ENCODE measurements at regions not wholly inside any gene's neighbourhood (a gene's known extent, or its start where the extent isn't known, plus 50 kb on each side); places are given as distances from the start of the nearest gene placed in this dataset.
A peak's percentile ranks its signal among the peaks of the same experiment; 100 is the strongest.

- no peak for DNase-seq (ENCODE audit: low spot score)
These were observed 467.9 kb downstream of the MRPL39 start for GRCh38 chr21:25139414-25139813.

GRCh38 chr21:25133939-25134338 lies 473.3 kb downstream of the MRPL39 start:
- DNase-seq (ENCODE audit: low spot score), result no peak

DNA sequence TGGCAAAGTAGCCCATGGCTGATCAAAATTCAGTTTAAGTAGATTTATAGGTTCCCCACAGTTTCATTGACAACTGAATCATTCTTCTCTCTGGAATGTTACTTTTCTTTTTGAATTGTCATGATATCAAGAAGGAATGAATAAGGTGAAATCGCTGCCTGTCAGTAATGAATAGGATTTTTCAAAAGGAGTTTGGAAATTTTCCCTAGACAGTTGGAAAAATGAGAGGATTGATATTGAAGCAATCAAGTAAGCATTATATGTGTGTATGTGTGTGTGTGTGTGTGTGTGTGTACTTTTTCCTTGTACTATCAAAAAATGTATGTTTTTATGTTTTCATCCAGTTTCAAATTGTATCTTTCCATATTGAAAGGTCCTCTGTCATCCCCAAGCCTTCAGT lies 479.5 kb downstream of the MRPL39 start:
- no peak for DNase-seq (ENCODE audit: low spot score)

GRCh38 chr21:25127007-25127406 lies 480.3 kb downstream of the MRPL39 start:
- DNase-seq (ENCODE audit: low spot score), result no peak

DNA sequence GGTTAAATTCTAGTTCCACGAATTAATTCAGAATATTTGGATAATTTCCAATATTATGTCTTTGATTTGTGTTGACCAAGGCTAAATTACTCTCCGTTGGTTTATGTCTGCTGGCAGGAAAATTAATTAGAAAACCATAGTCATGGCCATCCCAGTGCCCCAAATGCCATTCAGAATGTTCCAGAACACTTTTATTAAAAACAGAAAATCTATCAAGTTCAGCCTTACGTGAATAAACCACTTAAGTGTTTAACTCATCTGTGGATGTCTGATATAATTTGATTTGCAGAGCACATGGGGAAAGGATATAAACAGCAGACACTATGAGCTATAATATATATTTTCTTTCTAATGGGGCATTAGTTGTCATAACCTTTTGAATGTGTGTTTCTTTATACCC lies 480.7 kb downstream of the MRPL39 start:
- no peak for DNase-seq (ENCODE audit: low spot score)

GRCh38 chr21:25118648-25119047 lies 488.6 kb downstream of the MRPL39 start:
- no peak for DNase-seq (ENCODE audit: low spot score)

- DNase-seq (ENCODE audit: low spot score), result no peak
These were observed 492.3 kb downstream of the MRPL39 start for GRCh38 chr21:25115021-25115420.

GRCh38 chr21:25107708-25108107 lies 499.6 kb downstream of the MRPL39 start:
- no peak for DNase-seq (ENCODE audit: low spot score)

DNA sequence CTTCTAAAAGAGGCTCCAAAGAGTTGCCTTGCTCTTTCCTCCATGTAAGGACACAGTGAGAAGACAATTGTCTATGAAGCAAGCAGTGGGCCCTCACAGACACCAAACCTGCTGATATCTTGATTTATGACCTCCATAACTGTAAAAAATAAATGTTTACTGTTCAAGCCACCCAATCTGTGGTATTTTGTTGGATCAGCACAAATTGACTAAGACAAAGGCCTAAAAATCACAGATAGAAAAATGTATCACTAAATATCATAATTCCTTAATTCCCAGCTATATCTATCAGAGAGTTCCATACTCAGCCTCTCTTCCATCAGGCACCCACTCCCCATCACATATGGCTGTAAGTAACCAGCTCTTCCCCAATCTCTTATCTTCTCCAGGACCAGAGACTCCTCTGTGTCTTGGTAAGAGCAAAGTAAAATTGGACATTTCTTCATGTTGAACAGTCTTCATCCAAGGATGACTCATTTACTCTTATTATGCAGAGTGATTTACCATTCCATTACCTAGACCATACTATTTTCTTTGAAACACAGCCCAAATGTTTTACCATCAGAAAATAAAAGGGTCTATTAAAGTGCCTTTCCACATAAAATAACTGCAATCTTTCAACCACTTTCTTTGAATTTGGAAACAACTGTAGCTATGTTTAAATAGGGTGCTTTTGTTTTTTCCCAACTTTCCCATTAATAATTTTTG lies 503.6 kb downstream of the MRPL39 start:
- no peak for DNase-seq (ENCODE audit: low spot score)

DNA sequence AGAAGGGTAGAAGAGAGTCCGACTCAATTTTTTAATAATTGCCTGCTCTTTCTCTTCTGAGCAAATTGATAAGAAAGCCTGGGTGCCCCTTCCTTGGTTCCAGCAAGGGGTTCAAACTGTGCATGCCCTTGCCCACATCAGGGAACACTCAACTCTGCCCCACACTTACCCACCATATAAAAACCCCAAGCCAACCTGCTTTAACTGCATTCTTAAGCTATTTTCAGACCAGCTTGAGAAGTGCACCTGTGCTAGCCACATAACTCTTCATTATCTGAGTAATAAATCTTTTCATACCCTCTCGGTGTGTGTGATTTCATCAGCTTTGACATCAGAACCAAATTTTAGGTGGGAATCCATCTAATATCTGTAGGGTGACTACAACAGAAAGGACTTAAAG lies 509.6 kb downstream of the MRPL39 start:
- no peak for DNase-seq (ENCODE audit: low spot score)

DNA sequence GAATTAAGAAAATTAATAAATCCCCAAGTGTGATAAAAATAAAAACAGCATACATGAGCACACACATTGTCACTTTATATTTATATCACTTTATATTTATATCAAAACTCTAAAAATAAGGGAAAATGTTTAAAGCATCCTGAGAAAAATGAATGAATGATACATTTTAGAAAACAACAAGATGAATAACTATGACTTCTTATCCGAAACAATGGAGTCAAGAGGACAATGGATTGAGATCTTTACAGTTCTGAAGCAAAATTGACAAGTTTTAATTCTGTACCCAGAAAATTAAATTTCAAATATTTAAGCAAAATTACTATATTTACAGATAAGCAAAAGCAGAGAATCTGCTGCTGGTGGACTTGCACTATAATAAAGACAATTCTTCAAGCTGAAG lies 512.6 kb downstream of the MRPL39 start:
- DNase-seq (ENCODE audit: low spot score), result no peak

GRCh38 chr21:25092441-25093011 lies 514.8 kb downstream of the MRPL39 start:
- DNase-seq (ENCODE audit: low spot score), result no peak

- DNase-seq (ENCODE audit: low spot score), result no peak
These were observed 526.2 kb downstream of the MRPL39 start for GRCh38 chr21:25081096-25081495.

DNA sequence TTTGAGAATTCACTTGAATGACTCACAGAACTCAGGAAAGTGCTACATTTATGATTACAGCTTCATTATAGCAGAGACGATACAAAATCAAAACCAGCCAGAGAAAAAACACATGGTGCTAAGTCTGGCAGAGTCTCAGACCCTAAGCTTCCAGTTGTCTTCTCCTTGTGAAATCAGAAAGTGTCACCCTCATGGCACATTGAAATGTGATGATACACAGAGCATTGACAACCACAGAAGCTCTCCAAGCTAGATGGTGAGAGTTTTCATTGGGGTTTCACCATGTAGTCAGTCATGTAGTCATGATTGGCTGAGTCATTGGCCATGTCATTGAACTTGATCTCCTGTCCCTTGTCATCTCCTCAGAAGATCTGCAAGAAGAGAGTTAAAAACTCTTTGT lies 526.6 kb downstream of the MRPL39 start:
- DNase-seq (ENCODE audit: low spot score), result no peak

GRCh38 chr21:25080141-25080540 lies 527.1 kb downstream of the MRPL39 start:
- DNase-seq (ENCODE audit: low spot score), result no peak

DNA sequence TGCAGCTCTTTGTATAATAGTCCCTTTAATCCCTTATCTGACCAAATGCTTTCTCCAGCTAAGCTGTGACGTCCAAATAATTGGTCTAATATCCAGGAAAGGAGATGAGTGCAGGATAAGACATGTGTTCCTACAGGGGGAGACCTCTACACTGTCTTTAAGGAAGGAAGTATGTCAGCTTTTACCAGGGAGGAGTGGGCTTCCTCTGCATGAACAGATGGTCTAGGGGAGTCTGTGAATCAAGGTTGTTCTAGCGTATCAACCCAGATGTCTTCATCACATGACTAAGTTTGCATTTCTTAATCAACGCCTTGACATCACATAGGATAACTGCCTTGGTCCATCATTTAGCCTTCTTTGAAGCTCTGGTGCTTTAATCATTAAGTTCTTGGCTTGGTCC lies 528.2 kb downstream of the MRPL39 start:
- no peak for DNase-seq (ENCODE audit: low spot score)

DNA sequence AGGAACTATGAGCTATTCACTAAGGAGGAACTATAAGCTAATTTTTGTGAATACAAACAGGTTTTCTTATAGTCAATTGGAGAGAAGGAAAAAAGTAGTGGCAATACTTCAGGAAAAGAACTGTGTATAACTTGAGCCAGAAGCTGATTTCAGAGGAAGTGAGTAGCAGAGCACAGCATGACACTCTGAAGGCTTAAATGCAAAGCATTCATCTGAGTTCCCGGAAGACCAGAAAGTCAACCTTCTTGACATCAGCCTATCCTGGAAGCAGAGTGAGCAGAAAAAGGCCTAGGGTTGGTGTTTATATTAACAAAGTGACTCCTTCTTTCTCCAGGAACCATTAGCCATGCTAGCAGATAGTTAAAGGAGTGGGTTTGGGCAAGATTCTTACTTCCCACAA lies 545.2 kb downstream of the MRPL39 start:
- no peak for DNase-seq (ENCODE audit: low spot score)

DNA sequence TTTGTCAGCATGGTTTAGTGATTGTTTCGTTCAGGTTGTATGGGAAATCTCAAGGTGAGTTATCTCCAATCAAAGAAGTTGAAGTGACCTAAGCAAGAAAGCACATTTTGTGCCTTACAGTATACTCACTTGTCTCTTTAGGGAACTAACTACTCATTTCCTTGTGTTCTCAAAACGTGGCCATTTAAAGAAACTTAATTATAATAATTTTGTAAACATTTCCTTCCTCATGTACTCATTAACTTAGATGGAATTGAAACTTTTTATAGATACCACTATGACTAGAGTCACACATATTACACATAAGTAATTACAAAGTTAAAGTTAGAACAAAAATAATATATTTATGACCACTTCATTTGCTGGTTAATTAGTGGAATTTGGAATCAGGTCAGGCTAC lies 552.6 kb downstream of the MRPL39 start:
- DNase-seq (ENCODE audit: low spot score), result no peak

- peak; percentile 56 for DNase-seq (ENCODE audit: low spot score)
These were observed 567.6 kb downstream of the MRPL39 start for GRCh38 chr21:25039461-25040380.

DNA sequence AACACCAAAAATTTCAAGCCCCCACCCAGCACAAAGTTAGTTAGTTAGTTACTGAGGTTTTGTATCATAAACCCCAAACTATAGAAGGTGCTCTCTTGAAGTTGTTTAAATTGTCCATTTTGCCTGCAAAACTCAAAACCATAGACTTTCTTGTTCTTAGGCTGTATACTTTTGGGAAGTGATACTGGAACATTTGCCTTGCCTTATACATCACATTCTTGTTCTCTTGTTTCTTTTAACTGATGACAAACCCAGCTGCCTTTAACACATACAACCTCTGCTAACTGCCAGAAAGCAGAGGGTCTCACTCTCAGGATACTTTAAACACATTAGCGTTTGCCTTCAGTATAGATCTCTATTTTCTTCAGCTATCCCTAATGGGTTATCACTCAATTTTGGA lies 570.5 kb downstream of the MRPL39 start:
- DNase-seq (ENCODE audit: low spot score), result no peak

GRCh38 chr21:25031750-25032149 lies 575.5 kb downstream of the MRPL39 start:
- DNase-seq (ENCODE audit: low spot score), result no peak

- DNase-seq (ENCODE audit: low spot score), result no peak
These were observed 577.7 kb downstream of the MRPL39 start for GRCh38 chr21:25029580-25029979.

- DNase-seq (ENCODE audit: low spot score), result no peak
These were observed 581.7 kb downstream of the MRPL39 start for GRCh38 chr21:25025596-25025995.
